NCI-H2196 (cell line): ENCODE measurements at regions not wholly inside any gene's neighbourhood (a gene's known extent, or its start where the extent isn't known, plus 50 kb on each side); places are given as distances from the start of the nearest gene placed in this dataset.
"Not testable (repeated sequence)": the region's sequence is repeated elsewhere in the genome, so short reads cannot be mapped to it uniquely, and the experiment has no call there.

ENCODE experiments used
- DNase-seq: peaks from one replicate; lab custom pipeline; 2025; ENCODE audit not compliant: unreplicated experiment; lab: John Stamatoyannopoulos, UW

- DNase-seq: no peak
Measured at GRCh38 chr4:186813377-186814068, 89.9 kb upstream of the FAT1 start.

- no peak for DNase-seq
Measured at GRCh38 chr4:186814535-186815070, 90.9 kb upstream of the FAT1 start.

- no peak for DNase-seq
Measured at GRCh38 chr4:186819342-186820086, 95.9 kb upstream of the FAT1 start.

- DNase-seq: no peak
Measured at GRCh38 chr4:186820391-186820891, 96.8 kb upstream of the FAT1 start.

- DNase-seq: no peak
Measured at GRCh38 chr4:186823989-186824388, 100.3 kb upstream of the FAT1 start.

- no peak for DNase-seq
Measured at GRCh38 chr4:186825069-186825468, 101.4 kb upstream of the FAT1 start.

- no peak for DNase-seq
Measured at GRCh38 chr4:186826006-186826405, 102.3 kb upstream of the FAT1 start.

- no peak for DNase-seq
Measured at GRCh38 chr4:186826846-186827533, 103.3 kb upstream of the FAT1 start.

GRCh38 chr4:186827534-186827897 lies 103.9 kb upstream of the FAT1 start:
- DNase-seq: no peak

- no peak for DNase-seq
Measured at GRCh38 chr4:186829097-186829496, 105.4 kb upstream of the FAT1 start.

GRCh38 chr4:186829740-186830449 lies 106.2 kb upstream of the FAT1 start:
- DNase-seq: no peak

- DNase-seq: no peak
Measured at GRCh38 chr4:186831574-186831973, 107.9 kb upstream of the FAT1 start.

GRCh38 chr4:186832906-186833305 lies 109.2 kb upstream of the FAT1 start:
- DNase-seq: no peak

GRCh38 chr4:186837463-186837862 lies 113.8 kb upstream of the FAT1 start:
- not testable (repeated sequence) for DNase-seq

GRCh38 chr4:186838295-186838694 lies 114.6 kb upstream of the FAT1 start:
- DNase-seq: no peak

- DNase-seq: no peak
Measured at GRCh38 chr4:186839122-186840037, 115.7 kb upstream of the FAT1 start.

- no peak for DNase-seq
Measured at GRCh38 chr4:186840222-186840701, 116.6 kb upstream of the FAT1 start.

- no peak for DNase-seq
Measured at GRCh38 chr4:186840771-186841301, 117.2 kb upstream of the FAT1 start.

- no peak for DNase-seq
Measured at GRCh38 chr4:186844059-186844681, 120.5 kb upstream of the FAT1 start.
